ENCODE measurements at regions not wholly inside any gene's neighbourhood (a gene's known extent, or its start where the extent isn't known, plus 50 kb on each side); places are given as distances from the start of the nearest gene placed in this dataset.

- TF ChIP-seq CTCF (IDR thresholded peaks at IDR 0.05; ENCODE audit: control extremely low read depth, extremely low read depth, low read depth, missing control alignments) = no peak
- ChIA-PET POLR2A (no interaction called here), CTCF (no interaction called here)
Measured at GRCh38 chr17:15130426-15130825, 134.7 kb downstream of the PMP22 start.

GRCh38 chr17:15129986-15130385 is 135.1 kb downstream of the PMP22 start:
- POLR2A ChIA-PET = no interaction called here
- no peak for DNase-seq (ENCODE audit: extremely low spot score)
- TF ChIP-seq CTCF (IDR thresholded peaks at IDR 0.05; ENCODE audit: control extremely low read depth, extremely low read depth, low read depth, missing control alignments) = no peak
- CTCF ChIA-PET = no interaction called here

More at GRCh38 chr17:15130426-15130825, 134.7 kb downstream of the PMP22 start:
- DNase-seq (ENCODE audit: extremely low spot score) = no peak

DNA sequence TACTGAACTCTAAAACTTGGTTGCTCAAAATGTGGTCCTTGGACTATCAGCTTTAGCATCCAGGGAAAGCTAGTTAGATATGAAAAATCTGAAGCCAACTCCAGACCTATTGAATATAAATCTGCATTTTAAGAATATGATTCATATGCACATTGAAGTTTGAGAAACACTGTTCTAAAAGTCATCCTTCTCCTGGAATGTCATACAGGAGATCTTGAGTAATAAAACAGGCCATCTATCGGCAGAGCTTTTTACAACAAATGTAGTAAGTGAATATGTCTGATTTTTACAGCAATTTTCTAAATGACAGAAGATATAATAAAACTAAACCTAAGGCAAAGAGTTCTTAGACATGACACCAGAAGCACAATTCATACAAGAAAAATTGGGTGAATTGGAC is 140.4 kb downstream of the PMP22 start:
- TF ChIP-seq CTCF (IDR thresholded peaks at IDR 0.05; ENCODE audit: control extremely low read depth, extremely low read depth, low read depth, missing control alignments) = no peak
- ChIA-PET CTCF (interaction anchor here (0.8 kb wide), 1 partner anchor 11 kb away, joined by 3 read pairs; no protein-coding TSS in a partner anchor), POLR2A (no interaction called here)
- DNase-seq (ENCODE audit: extremely low spot score) = no peak

- no peak for TF ChIP-seq CTCF (IDR thresholded peaks at IDR 0.05; ENCODE audit: control extremely low read depth, extremely low read depth, low read depth, missing control alignments)
- no peak for DNase-seq (ENCODE audit: extremely low spot score)
- POLR2A ChIA-PET = no interaction called here
- CTCF ChIA-PET = no interaction called here
Measured at GRCh38 chr17:15124264-15124595, 140.9 kb downstream of the PMP22 start.

DNA sequence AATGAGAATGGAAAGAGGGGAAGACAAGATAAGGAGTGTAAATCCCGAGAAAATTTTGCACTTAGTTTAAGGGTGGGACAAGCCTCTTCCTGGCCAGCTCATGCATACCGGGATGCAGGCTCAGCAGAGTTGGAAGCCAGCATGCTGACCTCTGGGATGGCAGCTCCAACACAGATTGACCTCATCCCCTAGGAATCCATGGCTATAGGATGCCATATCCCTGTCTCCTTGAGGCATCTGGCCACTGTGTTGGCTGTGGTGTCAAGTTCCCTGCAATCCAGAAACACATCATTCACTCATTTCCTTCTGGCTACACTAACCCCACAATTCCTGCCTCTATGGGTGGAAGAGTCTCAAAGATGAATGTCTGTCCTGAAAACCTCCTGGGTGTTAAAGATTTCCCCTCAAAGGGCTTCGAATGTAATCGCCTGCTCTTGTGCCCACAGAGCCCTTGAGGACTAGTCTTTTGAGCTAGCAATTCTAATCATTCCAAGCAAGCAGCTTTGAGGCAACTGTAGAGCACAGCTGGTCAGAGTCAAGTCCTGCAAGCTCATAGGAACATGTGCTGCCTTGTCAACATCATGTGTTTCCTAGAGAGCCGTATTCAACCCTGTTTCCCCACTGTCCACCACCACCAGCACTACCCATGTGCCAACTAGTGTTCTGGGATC is 141.4 kb downstream of the PMP22 start:
- ChIA-PET CTCF (no interaction called here), POLR2A (no interaction called here)
- no peak for TF ChIP-seq CTCF (IDR thresholded peaks at IDR 0.05; ENCODE audit: control extremely low read depth, extremely low read depth, low read depth, missing control alignments)
- DNase-seq (ENCODE audit: extremely low spot score) = no peak

DNA sequence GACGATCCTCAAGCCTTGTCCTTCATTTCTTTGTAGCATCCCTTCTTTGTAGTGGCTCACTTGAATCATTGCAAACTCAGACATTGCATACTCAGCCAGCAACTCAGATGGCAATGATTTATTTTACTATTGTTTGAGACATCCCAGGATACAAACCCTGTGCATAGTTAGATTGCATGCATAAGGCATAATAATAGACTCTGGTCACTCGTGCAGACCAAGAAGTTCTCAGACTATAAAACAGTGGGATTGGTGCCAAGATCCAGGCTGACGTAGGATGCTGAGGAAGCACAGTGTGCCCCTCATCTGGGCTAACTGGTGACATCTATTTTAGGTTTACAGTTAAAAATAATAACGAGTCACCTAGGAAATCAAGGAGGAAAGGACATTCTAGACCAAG is 142.3 kb downstream of the PMP22 start:
- TF ChIP-seq CTCF (IDR thresholded peaks at IDR 0.05; ENCODE audit: control extremely low read depth, extremely low read depth, low read depth, missing control alignments) = no peak
- DNase-seq (ENCODE audit: extremely low spot score) = no peak
- CTCF ChIA-PET = no interaction called here
- POLR2A ChIA-PET = no interaction called here

DNA sequence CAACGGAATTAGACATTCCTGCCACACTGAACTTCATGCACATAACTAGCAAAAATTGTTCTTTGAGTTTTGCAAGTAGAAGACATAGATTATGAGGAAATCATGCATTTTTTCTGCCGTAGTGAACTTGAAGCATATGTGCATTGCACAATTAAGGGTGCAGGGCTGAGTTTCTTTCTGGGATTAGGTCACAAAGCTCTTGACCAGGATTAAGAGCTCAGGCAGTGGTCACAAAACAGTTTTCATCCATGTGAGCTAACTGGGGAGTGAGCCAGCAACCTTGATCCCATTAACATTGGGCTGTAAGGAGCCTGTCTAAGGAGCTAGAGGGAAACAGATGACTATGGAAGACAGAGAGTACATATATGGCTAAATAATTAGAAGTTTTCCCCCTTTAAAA is 143.7 kb downstream of the PMP22 start:
- ChIA-PET CTCF (no interaction called here), POLR2A (no interaction called here)
- no peak for TF ChIP-seq CTCF (IDR thresholded peaks at IDR 0.05; ENCODE audit: control extremely low read depth, extremely low read depth, low read depth, missing control alignments)
- no peak for DNase-seq (ENCODE audit: extremely low spot score)
